ENCODE measurements at regions not wholly inside any gene's neighbourhood (a gene's known extent, or its start where the extent isn't known, plus 50 kb on each side); places are given as distances from the start of the nearest gene placed in this dataset.

GRCh38 chr3:151989621-151990020 is 116.2 kb downstream of the SUCNR1 start:
- no peak for DNase-seq (ENCODE audit: low read depth)
- H3K4me3 ChIP-seq (ENCODE audit: low read length) = no peak overlapping the region
- TF ChIP-seq CTCF (IDR thresholded peaks at IDR 0.05; ENCODE audit: insufficient read depth, low read depth, low read length, missing control alignments) = no peak

- no peak for TF ChIP-seq CTCF (IDR thresholded peaks at IDR 0.05; ENCODE audit: insufficient read depth, low read depth, low read length, missing control alignments)
- DNase-seq (ENCODE audit: low read depth) = no peak
- H3K4me3 ChIP-seq (ENCODE audit: low read length) = no peak overlapping the region
These were observed 117.4 kb downstream of the SUCNR1 start for GRCh38 chr3:151990696-151991376.

- no peak for DNase-seq (ENCODE audit: low read depth)
- H3K4me3 ChIP-seq (ENCODE audit: low read length) = no peak overlapping the region
- TF ChIP-seq CTCF (IDR thresholded peaks at IDR 0.05; ENCODE audit: insufficient read depth, low read depth, low read length, missing control alignments) = no peak
These were observed 119.0 kb downstream of the SUCNR1 start for GRCh38 chr3:151992326-151993041.

- TF ChIP-seq CTCF (IDR thresholded peaks at IDR 0.05; ENCODE audit: insufficient read depth, low read depth, low read length, missing control alignments) = no peak
- no peak for DNase-seq (ENCODE audit: low read depth)
- H3K4me3 ChIP-seq (ENCODE audit: low read length) = no peak overlapping the region
These were observed 121.6 kb downstream of the SUCNR1 start for GRCh38 chr3:151995091-151995490.

GRCh38 chr3:151998744-151999143 is 125.3 kb downstream of the SUCNR1 start:
- no peak for DNase-seq (ENCODE audit: low read depth)
- no peak for TF ChIP-seq CTCF (IDR thresholded peaks at IDR 0.05; ENCODE audit: insufficient read depth, low read depth, low read length, missing control alignments)
- H3K4me3 ChIP-seq (ENCODE audit: low read length) = no peak overlapping the region

GRCh38 chr3:151999936-152000335 is 126.5 kb downstream of the SUCNR1 start:
- DNase-seq (ENCODE audit: low read depth) = no peak
- no peak for TF ChIP-seq CTCF (IDR thresholded peaks at IDR 0.05; ENCODE audit: insufficient read depth, low read depth, low read length, missing control alignments)
- H3K4me3 ChIP-seq (ENCODE audit: low read length) = no peak overlapping the region

Data from epithelial cell of esophagus (primary cell).